K562 (cell line): ENCODE measurements at regions not wholly inside any gene's neighbourhood (a gene's known extent, or its start where the extent isn't known, plus 50 kb on each side); places are given as distances from the start of the nearest gene placed in this dataset.

ENCODE experiments used
- ATAC-seq: fragments of 200-7000 bp; cut with Tn5 transposase; 3 replicates; pipeline ENCODE4 v1.9.1; 2020; ENCODE audit warnings: moderate library complexity
- BruUV-seq: library from RNA; stranded (reverse); fragments of 400-500 nt; replicated peaks from 2 replicates; lab custom pipeline; 2021; lab: Mats Ljungman, UMichigan
- CTCF ChIA-PET: fragments of 300-600 bp; formaldehyde crosslinking; extraction: SDS; loops from one replicate; lab custom pipeline; 2021; ENCODE audit warnings: low intra/inter-chr PET ratio; lab: Yijun Ruan, JAX
- POLR2A ChIA-PET: fragments of 300-600, 350-650 bp; sonication (Branson Sonifier 250); formaldehyde crosslinking; extraction: SDS; loops from one replicate; lab custom pipeline; 2021; ENCODE audit warnings: antibody characterized with exemption, inconsistent platforms; lab: Yijun Ruan, JAX
- DNase-seq, 4 experiments: peaks; one replicate each; pipeline versions ENCODE4 v3.0.0 to v3.0.0-alpha.2; 2011 to 2018; ENCODE audit warnings: low spot score in 3 of 4, mixed read lengths in 3 of 4; ENCODE audit errors: extremely low read depth in 1 of 4
- FAIRE-seq: peaks from 2 replicates; lab custom pipeline; 2011; peaks lifted over from hg19 to GRCh38; lab: Jason Lieb, UNC
- H2AFZ ChIP-seq: 2 replicates; pipeline ENCODE4 v1.6.0; 2011; ENCODE audit warnings: low read depth, low read length, control low read depth, inconsistent platforms
- H3K27ac ChIP-seq: fragments of 200-600 bp; 3 replicates; pipeline ENCODE4 v1.8.0; 2011; ENCODE audit warnings: low read depth, mild to moderate bottlenecking, control low read depth, inconsistent platforms, low read length, moderate library complexity, mixed read lengths; ENCODE audit errors: extremely low read depth
- H3K27me3 ChIP-seq, 2 experiments: fragments of 300-600 bp in 1 of 2; 2 replicates in 1 of 2; 3 replicates in 1 of 2; pipeline versions ENCODE4 v1.6.0 to v1.8.0; 2011; ENCODE audit warnings: inconsistent platforms in 2 of 2, low read length in 2 of 2, mild to moderate bottlenecking in 1 of 2, mixed read lengths in 1 of 2, moderate library complexity in 1 of 2; ENCODE audit not compliant: control insufficient read depth in 2 of 2, insufficient read depth in 2 of 2
- H3K36me3 ChIP-seq: fragments of 300-600 bp; 3 replicates; pipeline ENCODE4 v1.8.0; 2011; ENCODE audit warnings: mild to moderate bottlenecking, low read length, inconsistent platforms; ENCODE audit not compliant: control insufficient read depth, insufficient read depth
- H3K4me1 ChIP-seq, 2 experiments: fragments of 200-600 bp in 1 of 2; replicated peaks in 1 of 2; 2 replicates in 1 of 2; 3 replicates in 1 of 2; pipeline versions ENCODE4 v1.5.1 to v1.8.0; 2011; ENCODE audit warnings: inconsistent platforms in 2 of 2, low read length in 2 of 2, mild to moderate bottlenecking in 1 of 2, mixed read lengths in 1 of 2, moderate library complexity in 1 of 2; ENCODE audit not compliant: control insufficient read depth in 2 of 2, insufficient read depth in 2 of 2
- H3K4me2 ChIP-seq: 2 replicates; pipeline ENCODE4 v1.6.1; 2011; ENCODE audit warnings: low read length, control low read depth, inconsistent platforms, mixed read lengths; ENCODE audit not compliant: insufficient read depth
- H3K4me3 ChIP-seq: fragments of 200-600 bp; sonication (generic), shearing (Covaris generic); 2 replicates; pipeline ENCODE4 v1.5.1; 2016; ENCODE audit warnings: control low read depth, inconsistent platforms
- H3K79me2 ChIP-seq: fragments of 200-600 bp; 3 replicates; pipeline ENCODE4 v1.8.0; 2011; ENCODE audit warnings: low read length, inconsistent platforms; ENCODE audit not compliant: control insufficient read depth, insufficient read depth
- H3K9ac ChIP-seq, 2 experiments: 2 replicates each; pipeline versions ENCODE4 v1.6.0 to v1.6.1; 2011; ENCODE audit warnings: low read depth in 2 of 2, low read length in 2 of 2, control low read depth in 1 of 2, inconsistent platforms in 1 of 2, mild to moderate bottlenecking in 1 of 2, mixed read lengths in 1 of 2; ENCODE audit not compliant: insufficient read depth in 1 of 2
- H3K9me1 ChIP-seq: one replicate; pipeline ENCODE4 v1.6.0; 2011; ENCODE audit warnings: inconsistent platforms, mild to moderate bottlenecking, low read length, moderate library complexity; ENCODE audit not compliant: control insufficient read depth, insufficient read depth
- H3K9me3 ChIP-seq: replicated peaks from 2 replicates; pipeline ENCODE4 v1.5.1; 2011; ENCODE audit warnings: low read depth, low read length, inconsistent platforms; ENCODE audit not compliant: control insufficient read depth, insufficient read depth
- H4K20me1 ChIP-seq: replicated peaks from 2 replicates; pipeline ENCODE4 v1.6.1; 2011; ENCODE audit warnings: low read length, inconsistent platforms, mixed read lengths; ENCODE audit not compliant: control insufficient read depth, insufficient read depth
- CHCHD3 ChIP-seq: fragments of 250-450 bp; sonication (Bioruptor Pico); IDR thresholded peaks from 2 replicates; pipeline ENCODE4 v2.1.2; 2022; ENCODE audit warnings: mild to moderate bottlenecking
- HLTF ChIP-seq: fragments of 450-650 bp; IDR thresholded peaks from 2 replicates; pipeline ENCODE4 v1.6.1; 2016
- KDM2B ChIP-seq: fragments of 250-450 bp; sonication (Bioruptor Pico); IDR thresholded peaks from 2 replicates; pipeline ENCODE4 v1.8.0; 2021; ENCODE audit warnings: mild to moderate bottlenecking, moderate library complexity
- MCM2 ChIP-seq: fragments of 450-650 bp; IDR thresholded peaks from 2 replicates; pipeline ENCODE4 v1.6.1; 2017; ENCODE audit warnings: low read depth, mild to moderate bottlenecking
- MYC ChIP-seq, 2 experiments: fragments of 250-450 bp in 1 of 2; sonication (Bioruptor Pico) in 1 of 2; IDR thresholded peaks; 2 replicates each; pipeline versions ENCODE4 v1.5.1 to v1.6.1; 2012 to 2021; ENCODE audit warnings: low read depth in 2 of 2, borderline replicate concordance in 1 of 2, improper control_type of control experiment in 1 of 2, low read length in 1 of 2, mild to moderate bottlenecking in 1 of 2, moderate library complexity in 1 of 2
- NONO ChIP-seq, 2 experiments: fragments of 200-400 bp in 1 of 2; fragments of 450-650 bp in 1 of 2; formaldehyde crosslinking in 1 of 2; IDR thresholded peaks; 2 replicates each; pipeline ENCODE4 v1.6.1; 2017; ENCODE audit warnings: low read depth in 2 of 2, mild to moderate bottlenecking in 2 of 2, moderate library complexity in 2 of 2, low read length in 1 of 2
- RBFOX2 ChIP-seq: fragments of 200-400 bp; formaldehyde crosslinking; IDR thresholded peaks from 2 replicates; pipeline ENCODE4 v1.6.1; 2017; ENCODE audit warnings: low read depth, mild to moderate bottlenecking, low read length, moderate library complexity
- RNF2 ChIP-seq: sonication (generic); IDR thresholded peaks from 2 replicates; pipeline ENCODE4 v1.6.1; 2016
- SREBF1 ChIP-seq: fragments of 150-350 bp; IDR thresholded peaks from 2 replicates; pipeline ENCODE4 v1.6.1; 2014; ENCODE audit warnings: antibody characterized with exemption, low read depth, low read length, borderline replicate concordance
- ZNF668 ChIP-seq: fragments of 250-450 bp; sonication (Bioruptor Pico); IDR thresholded peaks from 2 replicates; pipeline ENCODE4 v1.8.0; 2022; ENCODE audit warnings: mild to moderate bottlenecking, inconsistent platforms
- WGBS: fragments of 100-300 bp; shearing (Covaris generic); methylation state at CpG from one replicate; pipeline ENCODE4 v1.1.6; 2016; ENCODE audit warnings: low coverage, mixed read lengths; ENCODE audit not compliant: insufficient coverage; ENCODE audit errors: missing lambda C conversion rate; 5-methylcytosine and 5-hydroxymethylcytosine counted together
- in situ Hi-C: fragments of 300-500 bp; cut with MboI; formaldehyde crosslinking; loops from 4 replicates; pipeline ENCODE4 v1.15.0; 2018; ENCODE audit warnings: inconsistent platforms, mixed read lengths
- intact Hi-C: fragments of 100-400 bp; cut with micrococcal nuclease; formaldehyde crosslinking; loops from 2 replicates; pipeline ENCODE4 v1.14.2; 2022
- TF ChIP-seq, protein P1 (sequence below): sonication (generic); formaldehyde crosslinking; IDR thresholded peaks from 2 replicates; pipeline ENCODE4 v1.8.1; 2023; ENCODE audit warnings: mild to moderate bottlenecking, missing genetic modification reagents, moderate library complexity
- TF ChIP-seq, protein P2 (sequence below): fragments of 450-650 bp; formaldehyde crosslinking; IDR thresholded peaks from 2 replicates; pipeline ENCODE4 v1.4.0; 2020; ENCODE audit warnings: mild to moderate bottlenecking, moderate library complexity

DNA sequence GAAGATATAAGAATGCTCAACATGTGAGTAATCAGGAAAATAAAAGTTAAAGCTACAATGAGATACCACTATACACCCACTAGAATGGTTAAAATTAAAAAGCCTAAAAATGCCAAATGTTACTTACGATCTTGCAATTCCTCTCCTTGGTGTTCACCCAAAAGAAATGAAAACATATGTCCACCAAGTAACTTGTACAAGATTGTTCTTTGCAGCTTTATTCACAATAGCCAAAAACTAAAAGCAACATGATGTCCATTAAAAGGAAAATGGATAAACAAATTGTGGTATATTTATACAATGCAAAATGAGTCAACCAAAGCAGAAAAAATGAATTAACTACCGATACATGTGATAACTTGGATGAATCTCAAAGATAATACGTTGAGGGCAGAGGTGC is 301.6 kb upstream of the THBS1 start:
- H3K9ac ChIP-seq = no peak overlapping the region
- CTCF ChIA-PET = no interaction called here
- H4K20me1 ChIP-seq = no peaks in the 10 kb centered on the region
- no peak overlapping the region for H3K27ac ChIP-seq
- no peak overlapping the region for H3K4me2 ChIP-seq
- BruUV-seq = no TSS peak
- H3K9me3 ChIP-seq = no peaks in the 10 kb centered on the region
- intact Hi-C loops = no loop called here
- no peaks in the 10 kb centered on the region for H3K79me2 ChIP-seq
- peaks cover 0 to 3% of the 10 kb centered on the region in 2 experiments; a peak in 1 of 5 replicates for H3K27me3 ChIP-seq
- in situ Hi-C loops = no loop called here
- no peaks in the 10 kb centered on the region for H3K4me1 ChIP-seq
- H2AFZ ChIP-seq = no peak overlapping the region
- POLR2A ChIA-PET = interaction anchor here (0.6 kb wide), 1 partner anchor 8 kb away, joined by 3 read pairs; no protein-coding TSS in a partner anchor
- no peak overlapping the region for H3K4me3 ChIP-seq
- no peaks in the 10 kb centered on the region for H3K9me1 ChIP-seq
- FAIRE-seq = no peak
- 2% methylated on average over 3 of the region's 3 CpGs for WGBS
- DNase-seq = no peak
- H3K36me3 ChIP-seq = no peaks in the 10 kb centered on the region
- no peak for ATAC-seq
- no peak for TF ChIP-seq ZNF668 (CRISPR knock-in tag)
- TF ChIP-seq, protein P1, sequence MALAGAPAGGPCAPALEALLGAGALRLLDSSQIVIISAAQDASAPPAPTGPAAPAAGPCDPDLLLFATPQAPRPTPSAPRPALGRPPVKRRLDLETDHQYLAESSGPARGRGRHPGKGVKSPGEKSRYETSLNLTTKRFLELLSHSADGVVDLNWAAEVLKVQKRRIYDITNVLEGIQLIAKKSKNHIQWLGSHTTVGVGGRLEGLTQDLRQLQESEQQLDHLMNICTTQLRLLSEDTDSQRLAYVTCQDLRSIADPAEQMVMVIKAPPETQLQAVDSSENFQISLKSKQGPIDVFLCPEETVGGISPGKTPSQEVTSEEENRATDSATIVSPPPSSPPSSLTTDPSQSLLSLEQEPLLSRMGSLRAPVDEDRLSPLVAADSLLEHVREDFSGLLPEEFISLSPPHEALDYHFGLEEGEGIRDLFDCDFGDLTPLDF (CRISPR knock-in tag) = no peak
- TF ChIP-seq NONO (IDR thresholded peaks at IDR 0.05; ENCODE audit: low read depth in 2 of 2, low read length in 1 of 2) = no peak
- TF ChIP-seq, protein P2, sequence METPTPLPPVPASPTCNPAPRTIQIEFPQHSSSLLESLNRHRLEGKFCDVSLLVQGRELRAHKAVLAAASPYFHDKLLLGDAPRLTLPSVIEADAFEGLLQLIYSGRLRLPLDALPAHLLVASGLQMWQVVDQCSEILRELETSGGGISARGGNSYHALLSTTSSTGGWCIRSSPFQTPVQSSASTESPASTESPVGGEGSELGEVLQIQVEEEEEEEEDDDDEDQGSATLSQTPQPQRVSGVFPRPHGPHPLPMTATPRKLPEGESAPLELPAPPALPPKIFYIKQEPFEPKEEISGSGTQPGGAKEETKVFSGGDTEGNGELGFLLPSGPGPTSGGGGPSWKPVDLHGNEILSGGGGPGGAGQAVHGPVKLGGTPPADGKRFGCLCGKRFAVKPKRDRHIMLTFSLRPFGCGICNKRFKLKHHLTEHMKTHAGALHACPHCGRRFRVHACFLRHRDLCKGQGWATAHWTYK (CRISPR knock-in tag) = no peak
- no peak for TF ChIP-seq CHCHD3 (CRISPR knock-in tag)
- no peak for TF ChIP-seq MYC (IDR thresholded peaks at IDR 0.05; ENCODE audit: low read depth, low read length)
- TF ChIP-seq MYC (CRISPR knock-in tag; IDR thresholded peaks at IDR 0.05; ENCODE audit: borderline replicate concordance, low read depth) = no peak
- no peak for TF ChIP-seq SREBF1
- TF ChIP-seq RBFOX2 = no peak
- no peak for TF ChIP-seq HLTF
- TF ChIP-seq KDM2B (CRISPR knock-in tag) = no peak
- no peak for TF ChIP-seq MCM2
- TF ChIP-seq RNF2 = no peak
- TF ChIP-seq, all 486 proteins: peak for 0
